HL-60 (cell line): ENCODE measurements at regions not wholly inside any gene's neighbourhood (a gene's known extent, or its start where the extent isn't known, plus 50 kb on each side); places are given as distances from the start of the nearest gene placed in this dataset.

Source experiments
- CTCF ChIP-seq: IDR thresholded peaks from one replicate; pipeline ENCODE4 v1.5.1; 2011; ENCODE audit warnings: low read length, control low read depth, inconsistent platforms; ENCODE audit not compliant: insufficient read depth
- POLR2AphosphoS5 ChIP-seq: IDR thresholded peaks from 2 replicates; pipeline ENCODE4 v1.6.1; 2012; ENCODE audit warnings: low read depth

- no peak for TF ChIP-seq CTCF
- no peak for TF ChIP-seq POLR2AphosphoS5
Observed at GRCh38 chr6:135109761-135110160, 55.1 kb upstream of the HBS1L start.
